Prostate gland (tissue), 2 donors: ENCODE measurements at regions not wholly inside any gene's neighbourhood (a gene's known extent, or its start where the extent isn't known, plus 50 kb on each side); places are given as distances from the start of the nearest gene placed in this dataset.
A peak's percentile ranks its signal among the peaks of the same experiment; 100 is the strongest.

Experiments
- DNase-seq: peaks from one replicate; pipeline ENCODE4 v3.0.0-alpha.2; 2019; ENCODE audit warnings: low spot score
- H3K27ac ChIP-seq, 2 donors: fragments of 200-600 bp; sonication (generic); 2 replicates each; pipeline ENCODE4 v1.5.1; 2017 to 2019
- H3K27me3 ChIP-seq: fragments of 200-600 bp; sonication (generic); replicated peaks from 2 replicates; pipeline ENCODE4 v1.5.1; 2019; ENCODE audit not compliant: insufficient read depth
- H3K36me3 ChIP-seq, 2 donors: fragments of 200-600 bp; sonication (generic); 1 replicate in 1 of 2; 2 replicates in 1 of 2; pipeline versions ENCODE4 v1.5.1 to v1.8.1; 2017 to 2019
- H3K4me1 ChIP-seq: fragments of 200-600 bp; sonication (generic); replicated peaks from 2 replicates; pipeline ENCODE4 v1.5.1; 2019
- H3K4me3 ChIP-seq, 2 donors: fragments of 200-600 bp; sonication (generic); 2 replicates each; pipeline ENCODE4 v1.5.1; 2017 to 2019
- H3K9me3 ChIP-seq: fragments of 200-600 bp; sonication (generic); 2 replicates; pipeline ENCODE4 v1.5.1; 2017
- POLR2A ChIP-seq: fragments of 450-650 bp; IDR thresholded peaks from one replicate; pipeline ENCODE4 v1.6.1; 2016; ENCODE audit warnings: antibody characterized with exemption, mild to moderate bottlenecking
- POLR2AphosphoS5 ChIP-seq: sonication (generic); formaldehyde crosslinking; IDR thresholded peaks from one replicate; pipeline ENCODE4 v1.6.1; 2017; ENCODE audit warnings: antibody characterized with exemption
- WGBS: methylation state at CpG from one replicate; pipeline ENCODE4 v1.1.5; 2018; 5-methylcytosine and 5-hydroxymethylcytosine counted together
- intact Hi-C: fragments of 100-400 bp; cut with DNase I; formaldehyde crosslinking; loops from one replicate; pipeline ENCODE4 v1.14.2; 2022
- TF ChIP-seq, protein P1 (sequence below), 4 experiments: fragments of 200-600 bp in 2 of 4; fragments of 450-650 bp in 2 of 4; sonication (generic) in 2 of 4; IDR thresholded peaks; 1 replicate in 3 of 4; 2 replicates in 1 of 4; pipeline ENCODE4 v1.5.1; 2016 to 2019; ENCODE audit warnings: antibody characterized with exemption in 4 of 4, mild to moderate bottlenecking in 2 of 4, moderate library complexity in 2 of 4

DNA sequence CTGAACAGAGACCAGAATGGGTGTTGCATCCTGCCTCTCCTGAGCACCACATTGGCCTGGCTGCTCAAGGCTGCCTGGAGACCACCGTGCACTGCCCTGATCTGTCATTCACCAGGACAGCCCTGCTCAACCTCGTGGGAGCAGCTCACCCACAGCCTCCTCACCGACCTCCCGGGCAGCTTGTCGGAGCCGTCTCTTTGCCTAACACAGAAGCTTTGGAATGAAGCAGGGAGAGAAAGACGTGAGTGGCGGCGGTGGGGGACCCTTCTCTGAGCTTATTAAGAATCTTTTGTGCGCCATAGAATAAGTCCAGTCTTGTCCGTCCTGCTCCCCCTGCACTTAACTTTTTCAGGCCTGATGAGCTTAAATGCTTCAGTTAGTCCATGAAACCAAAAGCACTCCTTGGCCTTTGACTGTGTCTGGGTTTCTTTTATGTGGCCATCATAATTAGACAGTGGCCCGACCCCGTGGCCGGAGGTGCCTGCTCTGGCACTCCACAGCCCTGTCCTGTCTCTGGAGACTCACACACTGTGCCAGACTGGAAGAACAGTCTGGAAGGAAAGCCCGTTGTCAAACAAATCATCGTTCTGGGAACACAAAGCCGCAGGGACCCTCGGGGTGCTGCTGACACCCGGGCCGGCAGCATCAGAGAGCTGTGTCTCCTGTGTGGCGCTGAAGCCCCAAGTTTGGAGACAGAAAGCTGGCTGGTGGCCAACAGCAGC is 192.8 kb downstream of the BCOR start:
- intact Hi-C loops: loop anchor here (10.0 kb wide), 2 partner anchors 170 to 250 kb away; no protein-coding TSS in a partner anchor

DNA sequence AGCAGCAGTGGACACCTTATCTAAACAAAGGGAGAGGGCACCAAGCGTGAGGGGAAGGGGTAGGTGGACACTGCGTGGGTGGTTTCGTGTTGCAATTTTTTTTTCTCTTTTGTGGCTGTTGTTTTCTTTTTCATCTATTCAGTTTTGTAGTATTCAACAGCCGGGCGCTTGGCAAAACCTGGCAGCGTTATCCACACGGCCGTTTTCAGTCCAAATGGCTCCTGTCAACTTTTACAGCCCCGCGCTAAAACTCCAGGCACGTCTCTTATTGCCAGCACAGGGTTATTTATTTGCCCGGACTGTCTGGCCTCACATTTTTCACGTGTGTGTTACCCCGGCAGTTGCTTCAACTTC is 192.2 kb downstream of the BCOR start:
- 3% methylated on average over 14 of the region's 14 CpGs for WGBS
- TF ChIP-seq, protein P1, sequence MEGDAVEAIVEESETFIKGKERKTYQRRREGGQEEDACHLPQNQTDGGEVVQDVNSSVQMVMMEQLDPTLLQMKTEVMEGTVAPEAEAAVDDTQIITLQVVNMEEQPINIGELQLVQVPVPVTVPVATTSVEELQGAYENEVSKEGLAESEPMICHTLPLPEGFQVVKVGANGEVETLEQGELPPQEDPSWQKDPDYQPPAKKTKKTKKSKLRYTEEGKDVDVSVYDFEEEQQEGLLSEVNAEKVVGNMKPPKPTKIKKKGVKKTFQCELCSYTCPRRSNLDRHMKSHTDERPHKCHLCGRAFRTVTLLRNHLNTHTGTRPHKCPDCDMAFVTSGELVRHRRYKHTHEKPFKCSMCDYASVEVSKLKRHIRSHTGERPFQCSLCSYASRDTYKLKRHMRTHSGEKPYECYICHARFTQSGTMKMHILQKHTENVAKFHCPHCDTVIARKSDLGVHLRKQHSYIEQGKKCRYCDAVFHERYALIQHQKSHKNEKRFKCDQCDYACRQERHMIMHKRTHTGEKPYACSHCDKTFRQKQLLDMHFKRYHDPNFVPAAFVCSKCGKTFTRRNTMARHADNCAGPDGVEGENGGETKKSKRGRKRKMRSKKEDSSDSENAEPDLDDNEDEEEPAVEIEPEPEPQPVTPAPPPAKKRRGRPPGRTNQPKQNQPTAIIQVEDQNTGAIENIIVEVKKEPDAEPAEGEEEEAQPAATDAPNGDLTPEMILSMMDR (IDR thresholded peaks at IDR 0.05): no peak
- peak; percentile 21 for TF ChIP-seq POLR2AphosphoS5
- H3K9me3 ChIP-seq: no peaks in the 10 kb centered on the region
- peak; percentile 22 for DNase-seq
- intact Hi-C loops: loop anchor here (10.0 kb wide), 2 partner anchors 171 to 249 kb away; no protein-coding TSS in a partner anchor
- no peaks in the 10 kb centered on the region for H3K4me1 ChIP-seq
- H3K36me3 ChIP-seq: no peaks in the 10 kb centered on the region
- H3K27ac ChIP-seq: no peak overlapping the region
- no peaks in the 10 kb centered on the region for H3K27me3 ChIP-seq
- no peak overlapping the region for H3K4me3 ChIP-seq

More for the DNA sequence above, 192.8 kb downstream of the BCOR start:
- H3K9me3 ChIP-seq: no peaks in the 10 kb centered on the region
- no peaks in the 10 kb centered on the region for H3K4me1 ChIP-seq
- H3K4me3 ChIP-seq: no peak overlapping the region
- no peaks in the 10 kb centered on the region for H3K27me3 ChIP-seq
- H3K27ac ChIP-seq: no peak overlapping the region
- no peaks in the 10 kb centered on the region for H3K36me3 ChIP-seq
- WGBS: 39% methylated on average over 16 of the region's 21 CpGs
- DNase-seq: no peak
- TF ChIP-seq POLR2A: no peak
- TF ChIP-seq, protein P1 (IDR thresholded peaks at IDR 0.05): no peak
- TF ChIP-seq POLR2AphosphoS5: no peak

DNA sequence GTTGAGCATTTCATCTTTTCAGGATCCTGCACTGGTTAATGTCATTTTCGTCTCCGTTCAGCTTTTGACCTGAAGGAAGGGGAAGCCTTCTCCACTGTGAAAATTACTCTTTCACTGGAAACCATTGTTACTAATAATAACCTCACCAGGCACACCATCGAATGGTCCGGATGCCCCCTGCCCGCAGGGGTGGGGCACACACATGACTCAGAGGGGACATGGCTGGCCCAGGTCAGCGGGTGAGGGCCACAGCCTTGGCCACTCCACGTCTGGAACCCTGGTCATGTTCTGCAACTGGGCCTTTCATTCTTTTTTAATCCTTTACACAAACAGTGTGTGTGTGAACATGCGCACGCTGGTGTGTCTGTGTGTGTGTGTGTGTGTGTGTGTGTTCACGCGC is 191.8 kb downstream of the BCOR start:
- H3K36me3 ChIP-seq: no peaks in the 10 kb centered on the region
- intact Hi-C loops: loop anchor here (2.0 to 10.0 kb wide), 3 partner anchors 107 to 249 kb away; no protein-coding TSS in a partner anchor
- no peaks in the 10 kb centered on the region for H3K4me1 ChIP-seq
- no peak overlapping the region for H3K27ac ChIP-seq
- no peaks in the 10 kb centered on the region for H3K27me3 ChIP-seq
- no peak overlapping the region for H3K4me3 ChIP-seq
- WGBS: 51% methylated on average over 11 of the region's 11 CpGs
- no peak for DNase-seq
- TF ChIP-seq POLR2AphosphoS5 (no peak), POLR2A (no peak)
- TF ChIP-seq, protein P1 (IDR thresholded peaks at IDR 0.05): no peak
- H3K9me3 ChIP-seq: no peaks in the 10 kb centered on the region

DNA sequence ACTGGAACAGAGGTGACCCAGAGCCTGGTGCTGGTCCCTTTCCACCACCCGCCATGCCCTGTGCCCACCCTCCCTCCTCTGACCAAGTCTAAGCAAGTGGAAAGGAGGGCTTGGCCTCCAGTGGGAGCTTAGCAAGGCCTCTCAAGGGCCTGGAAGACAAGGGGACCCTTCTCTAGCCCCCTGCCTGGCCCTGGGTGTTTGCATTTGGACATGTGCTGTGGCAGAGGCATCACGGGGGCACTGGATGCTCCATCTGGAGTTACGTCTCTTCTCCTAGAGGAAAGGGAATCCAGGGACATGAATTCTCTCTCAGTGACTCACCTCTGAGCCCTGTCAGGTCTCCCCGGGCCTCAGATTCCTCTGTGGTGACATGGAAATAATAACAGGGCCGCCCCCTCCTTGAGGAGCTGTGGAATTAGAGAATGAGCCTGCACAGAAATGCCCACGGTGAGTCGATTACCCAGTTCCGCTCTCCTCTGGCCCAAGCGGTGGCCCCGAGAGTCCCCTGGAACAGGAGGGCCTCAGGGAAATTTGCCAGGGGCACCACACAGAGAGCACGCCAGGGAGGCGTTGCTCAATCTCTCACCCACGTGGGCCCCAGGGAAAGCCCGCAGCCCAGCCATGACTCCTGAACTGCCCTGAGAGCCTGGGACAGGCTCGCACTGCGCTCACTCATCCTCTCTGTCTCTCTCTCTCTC is 189.6 kb downstream of the BCOR start:
- Histone ChIP-seq H3K4me3 (no peak overlapping the region), H3K9me3 (no peaks in the 10 kb centered on the region), H3K36me3 (no peaks in the 10 kb centered on the region), H3K27ac (no peak overlapping the region), H3K27me3 (no peaks in the 10 kb centered on the region), H3K4me1 (no peaks in the 10 kb centered on the region)
- DNase-seq: peak; percentile 52
- 41% methylated on average over 14 of the region's 16 CpGs for WGBS
- TF ChIP-seq, protein P1 (IDR thresholded peaks at IDR 0.05): no peak
- TF ChIP-seq POLR2A (no peak), POLR2AphosphoS5 (peak; percentile 33)
- intact Hi-C loops: loop anchor here (2.0 to 10.0 kb wide), 3 partner anchors 105 to 247 kb away; no protein-coding TSS in a partner anchor
